Right atrium auricular region (tissue), 2 donors: ENCODE measurements at regions not wholly inside any gene's neighbourhood (a gene's known extent, or its start where the extent isn't known, plus 50 kb on each side); places are given as distances from the start of the nearest gene placed in this dataset.

Experiments
- DNase-seq: peaks from one replicate; pipeline ENCODE4 v3.0.0-alpha.2; 2019; ENCODE audit warnings: low spot score
- H3K27ac ChIP-seq, 2 donors: fragments of 200-600 bp; sonication (generic); 1 replicate in 1 of 2; 2 replicates in 1 of 2; pipeline ENCODE4 v1.5.1; 2016 to 2019
- H3K27me3 ChIP-seq, 2 donors: fragments of 200-600 bp; sonication (generic); one replicate each; pipeline versions ENCODE4 v1.5.1 to v1.6.0; 2017 to 2019
- H3K36me3 ChIP-seq: fragments of 200-600 bp; sonication (generic); one replicate; pipeline ENCODE4 v1.5.1; 2016
- H3K4me1 ChIP-seq, 2 donors: fragments of 200-600 bp; sonication (generic); one replicate each; pipeline versions ENCODE4 v1.5.1 to v1.6.0; 2017 to 2019
- H3K4me3 ChIP-seq, 2 donors: fragments of 200-600 bp; sonication (generic); 1 replicate in 1 of 2; 2 replicates in 1 of 2; pipeline ENCODE4 v1.5.1; 2017 to 2019; ENCODE audit warnings: mild to moderate bottlenecking in 1 of 2, moderate library complexity in 1 of 2
- H3K9me3 ChIP-seq, 2 donors: fragments of 200-600 bp; sonication (generic); one replicate each; pipeline ENCODE4 v1.5.1; 2019
- TF ChIP-seq, protein P1 (sequence below), 2 donors: fragments of 200-600 bp; sonication (generic); IDR thresholded peaks; one replicate each; pipeline ENCODE4 v1.5.1; 2019; ENCODE audit warnings: antibody characterized with exemption in 2 of 2

DNA sequence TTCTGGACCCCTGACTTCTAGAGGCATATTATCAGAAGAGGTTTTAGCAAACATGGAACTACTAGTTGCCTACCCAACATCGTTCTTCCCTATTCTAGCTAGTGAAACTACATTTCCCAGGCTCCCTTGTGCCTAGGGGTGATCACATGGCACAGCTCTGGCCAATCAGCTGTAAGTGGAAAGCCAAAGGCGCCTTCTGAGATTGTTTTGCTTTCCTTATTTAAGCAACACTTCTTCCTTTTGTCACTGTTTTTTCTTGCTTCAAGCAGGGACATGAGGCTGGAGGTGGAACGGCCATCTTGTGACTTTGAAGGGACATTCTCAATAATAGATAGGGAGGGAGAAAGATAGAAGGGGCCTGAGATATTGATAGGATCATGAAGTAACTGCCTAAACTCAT, 136.7 kb downstream of the ZNF664 start:
- H3K27me3 ChIP-seq = no peaks in the 10 kb centered on the region
- no peak for DNase-seq
- TF ChIP-seq, protein P1, sequence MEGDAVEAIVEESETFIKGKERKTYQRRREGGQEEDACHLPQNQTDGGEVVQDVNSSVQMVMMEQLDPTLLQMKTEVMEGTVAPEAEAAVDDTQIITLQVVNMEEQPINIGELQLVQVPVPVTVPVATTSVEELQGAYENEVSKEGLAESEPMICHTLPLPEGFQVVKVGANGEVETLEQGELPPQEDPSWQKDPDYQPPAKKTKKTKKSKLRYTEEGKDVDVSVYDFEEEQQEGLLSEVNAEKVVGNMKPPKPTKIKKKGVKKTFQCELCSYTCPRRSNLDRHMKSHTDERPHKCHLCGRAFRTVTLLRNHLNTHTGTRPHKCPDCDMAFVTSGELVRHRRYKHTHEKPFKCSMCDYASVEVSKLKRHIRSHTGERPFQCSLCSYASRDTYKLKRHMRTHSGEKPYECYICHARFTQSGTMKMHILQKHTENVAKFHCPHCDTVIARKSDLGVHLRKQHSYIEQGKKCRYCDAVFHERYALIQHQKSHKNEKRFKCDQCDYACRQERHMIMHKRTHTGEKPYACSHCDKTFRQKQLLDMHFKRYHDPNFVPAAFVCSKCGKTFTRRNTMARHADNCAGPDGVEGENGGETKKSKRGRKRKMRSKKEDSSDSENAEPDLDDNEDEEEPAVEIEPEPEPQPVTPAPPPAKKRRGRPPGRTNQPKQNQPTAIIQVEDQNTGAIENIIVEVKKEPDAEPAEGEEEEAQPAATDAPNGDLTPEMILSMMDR (IDR thresholded peaks at IDR 0.05) = no peak
- H3K4me1 ChIP-seq = no peaks in the 10 kb centered on the region
- no peak overlapping the region for H3K27ac ChIP-seq
- H3K4me3 ChIP-seq = no peak overlapping the region
- no peaks in the 10 kb centered on the region for H3K36me3 ChIP-seq
- no peaks in the 10 kb centered on the region for H3K9me3 ChIP-seq

DNA sequence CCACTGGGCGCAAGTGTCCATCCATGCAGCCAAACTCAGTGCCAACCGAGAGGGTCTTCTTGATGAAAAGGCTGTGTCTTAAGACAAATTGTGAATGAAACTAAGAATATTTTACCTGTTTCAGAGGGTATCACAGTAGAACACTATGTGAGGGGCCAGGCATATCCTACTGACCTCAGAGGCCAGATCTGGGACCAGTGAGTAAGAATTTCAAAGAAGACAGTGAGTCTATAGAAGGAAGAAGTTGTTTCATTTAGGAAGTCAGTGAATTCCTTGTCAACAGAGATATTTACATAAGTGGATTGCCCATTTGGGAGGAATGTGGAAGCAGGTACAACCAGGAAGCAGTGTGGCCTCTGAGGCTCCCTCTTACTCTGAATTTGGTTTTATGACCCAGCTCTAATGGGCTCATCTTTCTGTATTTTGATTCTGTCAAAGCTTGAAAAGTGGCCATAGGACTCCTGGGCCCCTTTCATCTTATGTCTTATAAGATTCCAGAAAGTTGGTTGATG, 137.4 kb downstream of the ZNF664 start:
- no peaks in the 10 kb centered on the region for H3K27me3 ChIP-seq
- TF ChIP-seq, protein P1 (IDR thresholded peaks at IDR 0.05) = no peak
- no peaks in the 10 kb centered on the region for H3K36me3 ChIP-seq
- no peak overlapping the region for H3K4me3 ChIP-seq
- no peak for DNase-seq
- no peak overlapping the region for H3K27ac ChIP-seq
- no peaks in the 10 kb centered on the region for H3K4me1 ChIP-seq
- no peaks in the 10 kb centered on the region for H3K9me3 ChIP-seq

DNA sequence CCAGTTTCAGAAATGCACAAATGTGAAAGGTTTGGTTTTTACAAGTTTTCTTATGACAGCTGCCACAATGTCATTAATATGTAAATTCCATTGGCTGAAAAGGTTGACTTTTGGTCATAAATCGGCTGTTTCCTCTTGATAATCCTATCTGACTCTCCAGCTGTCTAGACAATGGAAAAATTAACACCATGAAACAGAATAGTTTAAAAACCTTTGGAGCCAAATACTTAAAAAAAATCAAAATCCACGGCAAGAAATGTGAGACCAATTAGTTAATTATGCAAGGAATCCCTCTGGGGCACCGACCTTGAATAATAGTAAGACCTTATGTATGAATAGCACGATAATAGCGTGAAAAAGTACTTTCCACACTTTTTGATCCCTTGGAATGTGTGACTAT, 138.0 kb downstream of the ZNF664 start:
- H3K4me3 ChIP-seq = no peak overlapping the region
- H3K27ac ChIP-seq = no peak overlapping the region
- DNase-seq = no peak
- H3K27me3 ChIP-seq = no peaks in the 10 kb centered on the region
- no peaks in the 10 kb centered on the region for H3K9me3 ChIP-seq
- no peaks in the 10 kb centered on the region for H3K36me3 ChIP-seq
- TF ChIP-seq, protein P1 (IDR thresholded peaks at IDR 0.05) = no peak
- H3K4me1 ChIP-seq = no peaks in the 10 kb centered on the region

DNA sequence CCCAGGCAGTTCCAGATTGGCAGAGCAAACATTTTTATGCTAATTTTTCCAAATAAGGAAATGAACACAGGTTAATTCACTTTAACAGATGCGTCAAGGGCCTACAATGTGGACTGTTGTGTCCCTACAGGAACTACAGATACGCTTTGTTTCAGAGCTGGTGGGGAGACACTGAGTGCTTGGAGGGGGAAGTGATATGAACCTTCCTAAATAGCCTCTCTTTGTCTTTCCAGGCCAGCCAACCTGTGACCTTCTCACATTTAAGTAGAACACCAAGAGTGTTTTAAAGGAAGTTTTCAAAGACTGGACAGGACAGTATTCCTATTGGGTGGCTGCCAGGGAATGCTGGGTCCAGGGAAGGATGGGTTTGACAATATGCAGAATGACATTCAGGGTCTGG, 141.3 kb downstream of the ZNF664 start:
- no peaks in the 10 kb centered on the region for H3K27me3 ChIP-seq
- no peak for DNase-seq
- no peaks in the 10 kb centered on the region for H3K9me3 ChIP-seq
- H3K36me3 ChIP-seq = no peaks in the 10 kb centered on the region
- H3K27ac ChIP-seq = no peak overlapping the region
- TF ChIP-seq, protein P1 (IDR thresholded peaks at IDR 0.05) = no peak
- H3K4me3 ChIP-seq = no peak overlapping the region
- no peaks in the 10 kb centered on the region for H3K4me1 ChIP-seq

DNA sequence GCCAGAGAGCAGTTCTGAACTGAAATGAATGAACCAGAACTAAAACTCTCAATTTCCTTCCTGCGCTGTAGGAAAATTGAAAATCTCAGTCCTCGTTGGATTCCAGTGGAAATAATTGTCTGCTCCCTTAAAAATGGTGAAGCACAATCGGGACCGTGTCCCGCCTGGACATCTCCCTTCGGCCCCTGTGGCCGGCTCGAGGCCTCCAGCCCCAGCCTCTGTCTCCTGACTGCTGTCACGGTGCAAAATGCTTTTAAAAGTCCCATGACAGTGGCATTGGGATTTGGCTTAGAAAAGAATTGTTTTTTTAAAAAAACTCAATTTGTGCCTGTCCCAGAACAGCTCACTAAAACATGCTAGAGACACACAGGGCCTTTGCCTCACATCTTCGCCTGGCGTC, 142.5 kb downstream of the ZNF664 start:
- H3K4me1 ChIP-seq = no peaks in the 10 kb centered on the region
- H3K27me3 ChIP-seq = no peaks in the 10 kb centered on the region
- TF ChIP-seq, protein P1 (IDR thresholded peaks at IDR 0.05) = no peak
- H3K36me3 ChIP-seq = no peaks in the 10 kb centered on the region
- no peak overlapping the region for H3K27ac ChIP-seq
- DNase-seq = no peak
- no peak overlapping the region for H3K4me3 ChIP-seq
- no peaks in the 10 kb centered on the region for H3K9me3 ChIP-seq

DNA sequence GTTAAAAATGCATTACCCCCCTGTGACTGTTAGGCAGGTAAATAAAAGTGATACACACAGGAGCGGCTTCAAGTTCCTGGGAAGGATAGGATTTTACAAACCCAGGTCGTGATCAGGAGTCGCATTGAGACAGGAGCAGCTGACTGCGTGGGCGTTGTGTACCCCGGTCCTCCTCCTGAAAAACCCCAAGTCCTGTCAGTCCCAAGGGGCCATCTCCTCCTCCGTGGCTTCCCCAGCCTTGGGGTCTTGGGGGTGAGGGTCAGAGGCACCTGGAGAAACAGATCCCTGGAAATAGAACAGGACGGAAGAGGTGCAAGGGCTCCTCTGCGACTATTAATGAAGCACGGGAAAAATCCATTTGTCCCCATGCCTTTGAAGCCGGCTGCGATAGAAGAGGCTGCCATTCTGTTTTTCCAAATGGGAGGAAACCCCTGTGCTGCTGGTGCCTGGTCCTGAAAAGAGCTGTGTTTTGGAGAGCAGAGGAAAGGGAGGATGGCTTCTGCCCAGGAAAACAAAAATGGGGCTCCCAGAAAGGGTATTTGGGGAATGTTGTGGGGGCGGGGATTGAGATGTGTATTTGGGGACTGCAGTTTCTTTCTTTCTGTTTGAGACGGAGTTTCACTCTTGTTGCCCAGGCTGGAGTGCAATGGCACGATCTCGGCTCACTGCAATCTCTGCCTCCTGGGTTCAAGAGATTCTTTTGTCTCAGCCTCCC, 143.1 kb downstream of the ZNF664 start:
- H3K36me3 ChIP-seq = no peaks in the 10 kb centered on the region
- H3K4me1 ChIP-seq = no peaks in the 10 kb centered on the region
- TF ChIP-seq, protein P1 (IDR thresholded peaks at IDR 0.05) = no peak
- H3K4me3 ChIP-seq = no peak overlapping the region
- DNase-seq = no peak
- H3K27me3 ChIP-seq = no peaks in the 10 kb centered on the region
- H3K27ac ChIP-seq = no peak overlapping the region
- H3K9me3 ChIP-seq = no peaks in the 10 kb centered on the region
